ENCODE measurements at regions not wholly inside any gene's neighbourhood (a gene's known extent, or its start where the extent isn't known, plus 50 kb on each side); places are given as distances from the start of the nearest gene placed in this dataset.
"Not testable (repeated sequence)": the region's sequence is repeated elsewhere in the genome, so short reads cannot be mapped to it uniquely, and the experiment has no call there.

GRCh38 chr18:46179306-46179705, 75.1 kb downstream of the HAUS1 start:
- DNase-seq: no peak

- no peak for DNase-seq
These were observed 78.6 kb downstream of the HAUS1 start for GRCh38 chr18:46182633-46183358.

GRCh38 chr18:46184296-46184695, 80.1 kb downstream of the HAUS1 start:
- not testable (repeated sequence) for DNase-seq

- DNase-seq: no peak
These were observed 80.5 kb downstream of the HAUS1 start for GRCh38 chr18:46184727-46185126.

GRCh38 chr18:46190667-46191066, 86.5 kb downstream of the HAUS1 start:
- DNase-seq: no peak

- DNase-seq: no peak
These were observed 92.5 kb downstream of the HAUS1 start for GRCh38 chr18:46196627-46197243.

GRCh38 chr18:46199515-46200147, 95.4 kb downstream of the HAUS1 start:
- no peak for DNase-seq

GRCh38 chr18:46200178-46201055, 96.2 kb downstream of the HAUS1 start:
- not testable (repeated sequence) for DNase-seq

- no peak for DNase-seq
These were observed 100.0 kb downstream of the HAUS1 start for GRCh38 chr18:46204143-46204542.

GRCh38 chr18:46207985-46208384, 103.8 kb downstream of the HAUS1 start:
- no peak for DNase-seq

- DNase-seq: no peak
These were observed 105.0 kb downstream of the HAUS1 start for GRCh38 chr18:46209161-46209560.

GRCh38 chr18:46211816-46212215, 107.6 kb downstream of the HAUS1 start:
- DNase-seq: no peak

GRCh38 chr18:46212398-46212797, 108.2 kb downstream of the HAUS1 start:
- no peak for DNase-seq

- DNase-seq: no peak
These were observed 109.1 kb downstream of the HAUS1 start for GRCh38 chr18:46213295-46213694.

- DNase-seq: no peak
These were observed 110.2 kb downstream of the HAUS1 start for GRCh38 chr18:46214435-46214834.

- DNase-seq: no peak
These were observed 111.9 kb downstream of the HAUS1 start for GRCh38 chr18:46215902-46216723.

- DNase-seq: no peak
These were observed 115.9 kb downstream of the HAUS1 start for GRCh38 chr18:46220116-46220515.

GRCh38 chr18:46222093-46222492, 117.9 kb downstream of the HAUS1 start:
- DNase-seq: no peak

- DNase-seq: no peak
These were observed 118.7 kb downstream of the HAUS1 start for GRCh38 chr18:46222710-46223360.

- DNase-seq: no peak
These were observed 120.1 kb downstream of the HAUS1 start for GRCh38 chr18:46224181-46224775.

GRCh38 chr18:46226461-46226860, 122.3 kb downstream of the HAUS1 start:
- DNase-seq: no peak
